T-cell (primary cell): ENCODE measurements at regions not wholly inside any gene's neighbourhood (a gene's known extent, or its start where the extent isn't known, plus 50 kb on each side); places are given as distances from the start of the nearest gene placed in this dataset.

ENCODE experiments used
- ATAC-seq, 4 experiments: fragments of 200-7000 bp in 3 of 4; fragments of 150-1000 bp in 1 of 4; cut with Tn5 transposase; replicated peaks in 1 of 4; 1 replicate in 3 of 4; 2 replicates in 1 of 4; pipeline ENCODE4 v1.10.0; 2021; ENCODE audit warnings: moderate library complexity in 3 of 4, mild to moderate bottlenecking in 2 of 4, moderate number of reproducible peaks in 1 of 4
- CTCF ChIA-PET, 2 donors: fragments of 300-600 bp; sonication (Branson Sonifier 250); formaldehyde crosslinking; loops; one replicate each; lab custom pipeline; 2022; ENCODE audit warnings: antibody characterized with exemption in 2 of 2; lab: Charles Lee
- POLR2A ChIA-PET, 2 donors: fragments of 300-600 bp; sonication (Branson Sonifier 250); formaldehyde crosslinking; loops; one replicate each; lab custom pipeline; 2022; ENCODE audit warnings: antibody characterized with exemption in 2 of 2; lab: Charles Lee
- DNase-seq, 35 experiments: peaks; one replicate each; pipeline versions ENCODE4 v3.0.0 to v3.0.0-alpha.2; 2013 to 2023
- H3K27ac ChIP-seq: one replicate; pipeline ENCODE4 v1.5.1; 2013; ENCODE audit warnings: low read length
- H3K27me3 ChIP-seq, 2 experiments: replicated peaks in 1 of 2; 1 replicate in 1 of 2; 2 replicates in 1 of 2; pipeline versions ENCODE4 v1.6.1 to v1.7.0; 2013; ENCODE audit warnings: low read length in 1 of 2, mixed read lengths in 1 of 2; ENCODE audit not compliant: control insufficient read depth in 2 of 2, insufficient read depth in 2 of 2; ENCODE audit errors: extremely low read depth in 1 of 2
- H3K36me3 ChIP-seq, 2 donors: 1 replicate in 1 of 2; 2 replicates in 1 of 2; pipeline versions ENCODE4 v1.6.1 to v1.7.0; 2013; ENCODE audit warnings: low read length in 1 of 2; ENCODE audit not compliant: control insufficient read depth in 2 of 2, insufficient read depth in 1 of 2; ENCODE audit errors: extremely low read depth in 1 of 2
- H3K4me1 ChIP-seq, 2 experiments: 1 replicate in 1 of 2; 2 replicates in 1 of 2; pipeline versions ENCODE4 v1.6.1 to v1.7.0; 2013; ENCODE audit warnings: low read length in 2 of 2, mixed read lengths in 1 of 2; ENCODE audit not compliant: insufficient read depth in 2 of 2, control insufficient read depth in 1 of 2; ENCODE audit errors: extremely low read depth in 1 of 2
- H3K4me3 ChIP-seq, 2 donors: 1 replicate in 1 of 2; 2 replicates in 1 of 2; pipeline versions ENCODE4 v1.5.1 to v1.7.0; 2013; ENCODE audit warnings: mild to moderate bottlenecking in 2 of 2, low read length in 1 of 2, moderate library complexity in 1 of 2; ENCODE audit not compliant: control insufficient read depth in 1 of 2; ENCODE audit errors: extremely low read depth in 1 of 2
- H3K9me3 ChIP-seq: 2 replicates; pipeline ENCODE4 v1.7.0; 2013
- H3K27ac Mint-ChIP-seq, 2 donors: one replicate each; pipeline ENCODE4 v1.8.0; 2020 to 2021; ENCODE audit warnings: mild to moderate bottlenecking in 2 of 2, mixed read lengths in 2 of 2
- H3K27me3 Mint-ChIP-seq, 2 donors: one replicate each; pipeline ENCODE4 v1.8.0; 2021 to 2022; ENCODE audit warnings: mixed read lengths in 2 of 2
- H3K36me3 Mint-ChIP-seq: one replicate; pipeline ENCODE4 v1.8.0; 2021; ENCODE audit warnings: mixed read lengths
- H3K4me1 Mint-ChIP-seq, 3 donors: one replicate each; pipeline ENCODE4 v1.8.0; 2020 to 2022; ENCODE audit warnings: mixed read lengths in 3 of 3, mild to moderate bottlenecking in 1 of 3
- H3K4me3 Mint-ChIP-seq, 3 donors: one replicate each; pipeline ENCODE4 v1.8.0; 2020 to 2022; ENCODE audit warnings: mild to moderate bottlenecking in 3 of 3, mixed read lengths in 3 of 3, moderate library complexity in 3 of 3
- H3K9me3 Mint-ChIP-seq, 3 donors: one replicate each; pipeline ENCODE4 v1.8.0; 2020 to 2022; ENCODE audit warnings: mixed read lengths in 3 of 3
- WGBS: methylation state at CpG from one replicate; pipeline ENCODE4 v1.1.5; 2013; ENCODE audit warnings: missing lambda C conversion rate; ENCODE audit not compliant: insufficient coverage; 5-methylcytosine and 5-hydroxymethylcytosine counted together

GRCh38 chr6:71524201-71524600 is 235.6 kb downstream of the OGFRL1 start:
- H3K27ac ChIP-seq, result no peak overlapping the region
- Mint-ChIP-seq H3K9me3 (no peaks in the 10 kb centered on the region), H3K27me3 (peaks cover 9 to 10% of the 10 kb centered on the region in 2 donors), H3K27ac (no peak overlapping the region), H3K4me3 (no peak overlapping the region), H3K4me1 (no peaks in the 10 kb centered on the region), H3K36me3 (no peaks in the 10 kb centered on the region)
- ChIA-PET POLR2A (no interaction called here), CTCF (interaction anchor here in 1 of 2 donors (1.0 kb wide), 1 partner anchor 563 kb away, joined by 3 read pairs; no protein-coding TSS in a partner anchor)
- no peak overlapping the region for H3K4me3 ChIP-seq
- no peaks in the 10 kb centered on the region for H3K36me3 ChIP-seq
- no peaks in the 10 kb centered on the region for H3K4me1 ChIP-seq
- ATAC-seq (no peak), DNase-seq (no peak)
- no peaks in the 10 kb centered on the region for H3K27me3 ChIP-seq
- no CpG with 5 or more reads among the region's 4 CpGs for WGBS
- H3K9me3 ChIP-seq, result no peaks in the 10 kb centered on the region

- Histone ChIP-seq H3K27ac (no peak overlapping the region), H3K27me3 (no peaks in the 10 kb centered on the region), H3K9me3 (no peaks in the 10 kb centered on the region), H3K4me3 (no peak overlapping the region), H3K4me1 (no peaks in the 10 kb centered on the region), H3K36me3 (no peaks in the 10 kb centered on the region)
- ATAC-seq (no peak), DNase-seq (no peak)
- Mint-ChIP-seq H3K27ac (no peak overlapping the region), H3K36me3 (no peaks in the 10 kb centered on the region), H3K9me3 (no peaks in the 10 kb centered on the region), H3K4me3 (no peak overlapping the region), H3K27me3 (peaks cover 5 to 10% of the 10 kb centered on the region in 2 donors), H3K4me1 (no peaks in the 10 kb centered on the region)
- ChIA-PET POLR2A (no interaction called here), CTCF (no interaction called here)
- WGBS, result 78% methylated on average over 1 of the region's 1 CpG
These were observed 239.3 kb downstream of the OGFRL1 start for GRCh38 chr6:71527886-71528285.

- H3K27ac ChIP-seq, result no peak overlapping the region
- no peak overlapping the region for H3K4me3 ChIP-seq
- no peak for DNase-seq
- Mint-ChIP-seq H3K27me3 (peaks cover 0 to 2% of the 10 kb centered on the region in 2 donors), H3K27ac (no peak overlapping the region), H3K36me3 (no peaks in the 10 kb centered on the region), H3K9me3 (no peaks in the 10 kb centered on the region), H3K4me1 (no peaks in the 10 kb centered on the region), H3K4me3 (no peak overlapping the region)
- H3K27me3 ChIP-seq, result no peaks in the 10 kb centered on the region
- CTCF ChIA-PET, result interaction anchor here in 1 of 2 donors (0.6 kb wide), 1 partner anchor 306 kb away, joined by 3 read pairs; no protein-coding TSS in a partner anchor
- no CpG with 5 or more reads among the region's 2 CpGs for WGBS
- no peaks in the 10 kb centered on the region for H3K4me1 ChIP-seq
- POLR2A ChIA-PET, result no interaction called here
- no peaks in the 10 kb centered on the region for H3K36me3 ChIP-seq
- H3K9me3 ChIP-seq, result no peaks in the 10 kb centered on the region
- ATAC-seq, result no peak
These were observed 240.4 kb downstream of the OGFRL1 start for GRCh38 chr6:71529026-71529425.

GRCh38 chr6:71529769-71530168 is 241.2 kb downstream of the OGFRL1 start:
- no peak overlapping the region for H3K27ac Mint-ChIP-seq
- no peak overlapping the region for H3K4me3 Mint-ChIP-seq
- no CpG with 5 or more reads among the region's 2 CpGs for WGBS
- H3K4me1 Mint-ChIP-seq, result no peaks in the 10 kb centered on the region
- H3K9me3 Mint-ChIP-seq, result no peaks in the 10 kb centered on the region
- H3K9me3 ChIP-seq, result no peaks in the 10 kb centered on the region
- no peaks in the 10 kb centered on the region for H3K27me3 ChIP-seq
- DNase-seq, result no peak
- no peak overlapping the region for H3K27ac ChIP-seq
- CTCF ChIA-PET, result interaction anchor here in 1 of 2 donors (0.7 kb wide), 1 partner anchor 8 kb away, joined by 3 read pairs; no protein-coding TSS in a partner anchor
- no peak overlapping the region for H3K4me3 ChIP-seq
- peaks cover 0 to 2% of the 10 kb centered on the region in 2 donors for H3K27me3 Mint-ChIP-seq
- H3K4me1 ChIP-seq, result no peaks in the 10 kb centered on the region
- H3K36me3 ChIP-seq, result no peaks in the 10 kb centered on the region
- ATAC-seq, result no peak
- no peaks in the 10 kb centered on the region for H3K36me3 Mint-ChIP-seq
- POLR2A ChIA-PET, result no interaction called here

GRCh38 chr6:71531006-71531405 is 242.4 kb downstream of the OGFRL1 start:
- ATAC-seq (no peak), DNase-seq (no peak)
- H3K27ac Mint-ChIP-seq, result no peak overlapping the region
- no peak overlapping the region for H3K4me3 Mint-ChIP-seq
- H3K36me3 Mint-ChIP-seq, result no peaks in the 10 kb centered on the region
- no peak overlapping the region for H3K27ac ChIP-seq
- no peaks in the 10 kb centered on the region for H3K4me1 ChIP-seq
- ChIA-PET POLR2A (no interaction called here), CTCF (no interaction called here)
- no peaks in the 10 kb centered on the region for H3K27me3 ChIP-seq
- H3K9me3 ChIP-seq, result no peaks in the 10 kb centered on the region
- peaks cover 0 to 2% of the 10 kb centered on the region in 2 donors for H3K27me3 Mint-ChIP-seq
- H3K9me3 Mint-ChIP-seq, result no peaks in the 10 kb centered on the region
- H3K36me3 ChIP-seq, result no peaks in the 10 kb centered on the region
- no peak overlapping the region for H3K4me3 ChIP-seq
- H3K4me1 Mint-ChIP-seq, result no peaks in the 10 kb centered on the region

- ATAC-seq (no peak), DNase-seq (no peak)
- Histone ChIP-seq H3K9me3 (no peaks in the 10 kb centered on the region), H3K27ac (no peak overlapping the region), H3K4me1 (no peaks in the 10 kb centered on the region), H3K27me3 (no peaks in the 10 kb centered on the region), H3K36me3 (no peaks in the 10 kb centered on the region), H3K4me3 (no peak overlapping the region)
- POLR2A ChIA-PET, result no interaction called here
- no peaks in the 10 kb centered on the region for H3K9me3 Mint-ChIP-seq
- no peak overlapping the region for H3K27ac Mint-ChIP-seq
- CTCF ChIA-PET, result interaction anchor here in 1 of 2 donors (0.6 kb wide), 1 partner anchor 42 kb away, joined by 3 read pairs; no protein-coding TSS in a partner anchor
- no peaks in the 10 kb centered on the region for H3K36me3 Mint-ChIP-seq
- no peak overlapping the region for H3K4me3 Mint-ChIP-seq
- H3K4me1 Mint-ChIP-seq, result no peaks in the 10 kb centered on the region
- 91% methylated on average over 6 of the region's 10 CpGs for WGBS
- peaks cover 0 to 2% of the 10 kb centered on the region in 2 donors for H3K27me3 Mint-ChIP-seq
These were observed 243.2 kb downstream of the OGFRL1 start for GRCh38 chr6:71531841-71532240.

GRCh38 chr6:71533939-71534379 is 245.3 kb downstream of the OGFRL1 start:
- DNase-seq, result peak in 1 of 35 experiments; percentile 6
- Mint-ChIP-seq H3K27ac (no peak overlapping the region), H3K27me3 (peaks cover 2 to 4% of the 10 kb centered on the region in 2 donors), H3K9me3 (no peaks in the 10 kb centered on the region), H3K4me3 (no peak overlapping the region), H3K4me1 (no peaks in the 10 kb centered on the region), H3K36me3 (no peaks in the 10 kb centered on the region)
- H3K27ac ChIP-seq, result no peak overlapping the region
- ChIA-PET CTCF (interaction anchor here (0.8 to 1.0 kb wide), 2 partner anchors 1721 to 1793 kb away, joined by 4 to 6 read pairs; no protein-coding TSS in a partner anchor), POLR2A (no interaction called here)
- H3K27me3 ChIP-seq, result no peaks in the 10 kb centered on the region
- H3K36me3 ChIP-seq, result no peaks in the 10 kb centered on the region
- ATAC-seq, result no peak
- no peak overlapping the region for H3K4me3 ChIP-seq
- no CpG with 5 or more reads among the region's 2 CpGs for WGBS
- no peaks in the 10 kb centered on the region for H3K9me3 ChIP-seq
- no peaks in the 10 kb centered on the region for H3K4me1 ChIP-seq
